ENCODE measurements at regions not wholly inside any gene's neighbourhood (a gene's known extent, or its start where the extent isn't known, plus 50 kb on each side); places are given as distances from the start of the nearest gene placed in this dataset.

GRCh38 chr3:168865022-168865551, 769.4 kb upstream of the GOLIM4 start:
- TF ChIP-seq, protein P1, sequence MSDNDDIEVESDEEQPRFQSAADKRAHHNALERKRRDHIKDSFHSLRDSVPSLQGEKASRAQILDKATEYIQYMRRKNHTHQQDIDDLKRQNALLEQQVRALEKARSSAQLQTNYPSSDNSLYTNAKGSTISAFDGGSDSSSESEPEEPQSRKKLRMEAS (IDR thresholded peaks at IDR 0.05; ENCODE audit: low read depth), result no peak
- TF ChIP-seq, protein P2, sequence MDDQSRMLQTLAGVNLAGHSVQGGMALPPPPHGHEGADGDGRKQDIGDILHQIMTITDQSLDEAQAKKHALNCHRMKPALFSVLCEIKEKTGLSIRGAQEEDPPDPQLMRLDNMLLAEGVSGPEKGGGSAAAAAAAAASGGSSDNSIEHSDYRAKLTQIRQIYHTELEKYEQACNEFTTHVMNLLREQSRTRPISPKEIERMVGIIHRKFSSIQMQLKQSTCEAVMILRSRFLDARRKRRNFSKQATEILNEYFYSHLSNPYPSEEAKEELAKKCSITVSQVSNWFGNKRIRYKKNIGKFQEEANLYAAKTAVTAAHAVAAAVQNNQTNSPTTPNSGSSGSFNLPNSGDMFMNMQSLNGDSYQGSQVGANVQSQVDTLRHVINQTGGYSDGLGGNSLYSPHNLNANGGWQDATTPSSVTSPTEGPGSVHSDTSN (IDR thresholded peaks at IDR 0.05), result no peak
- TF ChIP-seq CTCF (IDR thresholded peaks at IDR 0.05), result peak; percentile 84
- no peak for TF ChIP-seq REST (IDR thresholded peaks at IDR 0.05; ENCODE audit: low read depth, low read length)
- TF ChIP-seq GATA2 (CRISPR knock-in tag; IDR thresholded peaks at IDR 0.05), result no peak

Measured in SK-N-SH (cell line).